GM23338 (cell line): ENCODE measurements at regions not wholly inside any gene's neighbourhood (a gene's known extent, or its start where the extent isn't known, plus 50 kb on each side); places are given as distances from the start of the nearest gene placed in this dataset.

Experiments
- ATAC-seq: fragments of 200-7000 bp; cut with Tn5 transposase; 3 replicates; pipeline ENCODE4 v1.9.1; 2020
- DNase-seq: peaks from one replicate; pipeline ENCODE4 v3.0.0-alpha.2; 2015; ENCODE audit warnings: low spot score
- H2AFZ ChIP-seq: fragments of 200-600 bp; sonication (generic); 2 replicates; pipeline ENCODE4 v1.8.0; 2016; ENCODE audit warnings: antibody characterized with exemption, mild to moderate bottlenecking, moderate library complexity
- H3F3A ChIP-seq: fragments of 200-600 bp; sonication (generic); replicated peaks from 2 replicates; pipeline ENCODE4 v1.8.0; 2017; ENCODE audit warnings: antibody characterized with exemption, mixed run types, low read depth
- H3K27ac ChIP-seq: fragments of 200-600 bp; sonication (generic); 2 replicates; pipeline ENCODE4 v1.6.1; 2016; ENCODE audit warnings: low read depth
- H3K27me3 ChIP-seq: fragments of 200-600 bp; sonication (generic); 2 replicates; pipeline ENCODE4 v1.8.0; 2016; ENCODE audit warnings: mild to moderate bottlenecking, mixed run types, moderate library complexity; ENCODE audit not compliant: insufficient read depth
- H3K36me3 ChIP-seq: fragments of 200-600 bp; sonication (generic); 2 replicates; pipeline ENCODE4 v1.8.0; 2016; ENCODE audit warnings: mild to moderate bottlenecking; ENCODE audit not compliant: insufficient read depth
- H3K4me1 ChIP-seq: fragments of 200-600 bp; sonication (generic); 2 replicates; pipeline ENCODE4 v1.8.0; 2016; ENCODE audit warnings: mild to moderate bottlenecking, moderate library complexity; ENCODE audit not compliant: insufficient read depth
- H3K4me2 ChIP-seq: fragments of 200-600 bp; sonication (generic); 2 replicates; pipeline ENCODE4 v1.7.1; 2017; ENCODE audit warnings: mixed run types
- H3K4me3 ChIP-seq: fragments of 200-600 bp; sonication (generic); 2 replicates; pipeline ENCODE4 v1.6.1; 2016; ENCODE audit warnings: mixed run types
- H3K79me2 ChIP-seq: fragments of 200-600 bp; sonication (generic); replicated peaks from 2 replicates; pipeline ENCODE4 v1.8.0; 2017; ENCODE audit warnings: mild to moderate bottlenecking; ENCODE audit not compliant: insufficient read depth
- H3K9me2 ChIP-seq: fragments of 200-600 bp; sonication (generic); 2 replicates; pipeline ENCODE4 v1.8.0; 2017; ENCODE audit not compliant: insufficient read depth
- H4K20me1 ChIP-seq: fragments of 200-600 bp; sonication (generic); replicated peaks from 2 replicates; pipeline ENCODE4 v1.8.0; 2017; ENCODE audit warnings: mild to moderate bottlenecking; ENCODE audit not compliant: insufficient read depth
- H3K27ac Mint-ChIP-seq: 2 replicates; pipeline ENCODE4 v1.8.0; 2020; ENCODE audit warnings: inconsistent platforms, mild to moderate bottlenecking, moderate library complexity, mixed read lengths
- H3K27me3 Mint-ChIP-seq: 3 replicates; pipeline ENCODE4 v1.8.0; 2022; ENCODE audit warnings: low read depth, mild to moderate bottlenecking, moderate library complexity, mixed read lengths, inconsistent platforms; ENCODE audit not compliant: insufficient read depth, poor library complexity
- H3K36me3 Mint-ChIP-seq: 3 replicates; pipeline ENCODE4 v1.8.0; 2021; ENCODE audit warnings: low read depth, mild to moderate bottlenecking, inconsistent platforms, moderate library complexity, mixed read lengths
- H3K4me1 Mint-ChIP-seq: 3 replicates; pipeline ENCODE4 v1.8.0; 2020; ENCODE audit warnings: mild to moderate bottlenecking, inconsistent platforms, mixed read lengths
- H3K4me3 Mint-ChIP-seq: 3 replicates; pipeline ENCODE4 v1.8.0; 2021; ENCODE audit warnings: moderate library complexity, mild to moderate bottlenecking, inconsistent platforms, mixed read lengths
- H3K9me3 Mint-ChIP-seq: 3 replicates; pipeline ENCODE4 v1.8.0; 2020; ENCODE audit warnings: moderate library complexity, mild to moderate bottlenecking, inconsistent platforms, mixed read lengths
- CREB1 ChIP-seq: fragments of 250-450 bp; sonication (Bioruptor Pico); IDR thresholded peaks from 2 replicates; pipeline ENCODE4 v1.5.0; 2020; ENCODE audit warnings: low read depth, mild to moderate bottlenecking, moderate library complexity
- ETS1 ChIP-seq: IDR thresholded peaks from 2 replicates; pipeline ENCODE4 v1.6.1; 2016; ENCODE audit warnings: antibody characterized with exemption
- EZH2 ChIP-seq: fragments of 200-600 bp; sonication (generic); IDR thresholded peaks from one replicate; pipeline ENCODE4 v1.8.0; 2017; ENCODE audit warnings: antibody characterized with exemption, mild to moderate bottlenecking, low read depth; ENCODE audit not compliant: unreplicated experiment
- EZH2phosphoT487 ChIP-seq: fragments of 200-600 bp; sonication (generic); IDR thresholded peaks from one replicate; pipeline ENCODE4 v1.8.1; 2018; ENCODE audit warnings: antibody characterized with exemption; ENCODE audit not compliant: unreplicated experiment
- JUNB ChIP-seq: IDR thresholded peaks from one replicate; pipeline ENCODE4 v1.6.1; 2016; ENCODE audit warnings: antibody characterized with exemption; ENCODE audit not compliant: unreplicated experiment
- NANOG ChIP-seq: IDR thresholded peaks from 2 replicates; pipeline ENCODE4 v1.6.1; 2016; ENCODE audit warnings: antibody characterized with exemption, borderline replicate concordance
- POLR2AphosphoS5 ChIP-seq: IDR thresholded peaks from 2 replicates; pipeline ENCODE4 v1.6.1; 2016; ENCODE audit warnings: antibody characterized with exemption, low read depth
- STAT1 ChIP-seq: IDR thresholded peaks from one replicate; pipeline ENCODE4 v1.6.1; 2016; ENCODE audit warnings: antibody characterized with exemption; ENCODE audit not compliant: unreplicated experiment
- ZNF114 ChIP-seq: fragments of 250-450 bp; sonication (Bioruptor Pico); IDR thresholded peaks from 2 replicates; pipeline ENCODE4 v1.5.0; 2020; ENCODE audit warnings: mild to moderate bottlenecking, moderate library complexity
- ZNF331 ChIP-seq: fragments of 250-450 bp; sonication (Bioruptor Pico); IDR thresholded peaks from 2 replicates; pipeline ENCODE4 v1.5.0; 2020; ENCODE audit warnings: low read depth, mild to moderate bottlenecking, moderate library complexity
- TF ChIP-seq, protein P1 (sequence below): IDR thresholded peaks from one replicate; pipeline ENCODE4 v1.6.1; 2018; ENCODE audit warnings: antibody characterized with exemption; ENCODE audit not compliant: unreplicated experiment
- TF ChIP-seq, protein P2 (sequence below), 2 experiments: fragments of 200-600 bp in 1 of 2; sonication (generic) in 1 of 2; conservative IDR thresholded peaks; 2 replicates each; pipeline versions ENCODE4 v1.5.1 to v1.6.1; 2016 to 2017; ENCODE audit warnings: antibody characterized with exemption in 2 of 2, low read depth in 2 of 2, mild to moderate bottlenecking in 2 of 2, moderate library complexity in 1 of 2

DNA sequence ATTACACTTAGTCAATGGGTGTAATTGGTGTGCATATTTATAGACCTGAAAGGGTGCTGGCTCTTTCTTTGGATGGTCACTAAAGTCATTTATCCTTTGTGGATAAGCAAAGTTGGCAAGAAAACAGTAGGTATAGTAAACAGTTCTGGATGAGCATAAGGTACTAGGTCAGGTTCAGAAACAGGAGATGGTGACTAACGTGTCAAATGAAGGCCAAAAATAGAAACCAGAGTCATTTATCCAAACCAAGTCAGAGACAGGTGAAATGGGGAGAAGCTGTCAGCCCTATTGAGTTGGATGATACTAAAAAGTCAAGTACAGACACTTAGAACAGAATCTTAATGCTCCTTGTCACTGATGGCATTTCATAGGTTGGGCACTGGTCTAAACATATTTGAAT is 313.1 kb downstream of the KLHL13 start:
- TF ChIP-seq ZNF331 (CRISPR knock-in tag), result no peak
- DNase-seq, result no peak
- H3K9me3 Mint-ChIP-seq, result no peaks in the 10 kb centered on the region; the same call in 2 of the 3 replicates
- H3K36me3 Mint-ChIP-seq, result no peaks in the 10 kb centered on the region
- no peaks in the 10 kb centered on the region for H3K27me3 ChIP-seq
- no peaks in the 10 kb centered on the region for H4K20me1 ChIP-seq
- H3K4me3 ChIP-seq, result no peak overlapping the region
- H3K27ac ChIP-seq, result no peak overlapping the region
- no peaks in the 10 kb centered on the region for H3K27me3 Mint-ChIP-seq
- peaks cover 4% of the 10 kb centered on the region; the same call in 2 of the 3 replicates for H3K4me1 Mint-ChIP-seq
- no peak overlapping the region for H3K27ac Mint-ChIP-seq
- H3F3A ChIP-seq, result no peaks in the 10 kb centered on the region
- no peaks in the 10 kb centered on the region for H3K36me3 ChIP-seq
- H3K4me2 ChIP-seq, result no peak overlapping the region
- no peak overlapping the region for H3K4me3 Mint-ChIP-seq
- no peaks in the 10 kb centered on the region for H3K79me2 ChIP-seq
- H3K9me2 ChIP-seq, result no peaks in the 10 kb centered on the region
- ATAC-seq, result no peak
- no peaks in the 10 kb centered on the region for H3K4me1 ChIP-seq
- H2AFZ ChIP-seq, result no peak overlapping the region

- no peak for ATAC-seq
- H3K9me2 ChIP-seq, result no peaks in the 10 kb centered on the region
- no peak overlapping the region for H3K4me2 ChIP-seq
- no peaks in the 10 kb centered on the region for H4K20me1 ChIP-seq
- no peak for DNase-seq
- Mint-ChIP-seq H3K9me3 (no peaks in the 10 kb centered on the region; the same call in 2 of the 3 replicates), H3K27me3 (no peaks in the 10 kb centered on the region), H3K36me3 (no peaks in the 10 kb centered on the region), H3K27ac (no peak overlapping the region), H3K4me3 (no peak overlapping the region), H3K4me1 (no peaks in the 10 kb centered on the region)
- H2AFZ ChIP-seq, result no peak overlapping the region
- no peak overlapping the region for H3K27ac ChIP-seq
- no peaks in the 10 kb centered on the region for H3K4me1 ChIP-seq
- H3K79me2 ChIP-seq, result no peaks in the 10 kb centered on the region
- H3F3A ChIP-seq, result no peaks in the 10 kb centered on the region
- H3K4me3 ChIP-seq, result no peak overlapping the region
- H3K36me3 ChIP-seq, result no peaks in the 10 kb centered on the region
- H3K27me3 ChIP-seq, result no peaks in the 10 kb centered on the region
- TF ChIP-seq POLR2AphosphoS5 (no peak), ETS1 (no peak), JUNB (no peak), EZH2 (no peak), CREB1 (CRISPR knock-in tag) (no peak), STAT1 (no peak), ZNF331 (CRISPR knock-in tag) (no peak), NANOG (no peak), EZH2phosphoT487 (no peak), ZNF114 (CRISPR knock-in tag) (no peak)
- TF ChIP-seq, protein P1, sequence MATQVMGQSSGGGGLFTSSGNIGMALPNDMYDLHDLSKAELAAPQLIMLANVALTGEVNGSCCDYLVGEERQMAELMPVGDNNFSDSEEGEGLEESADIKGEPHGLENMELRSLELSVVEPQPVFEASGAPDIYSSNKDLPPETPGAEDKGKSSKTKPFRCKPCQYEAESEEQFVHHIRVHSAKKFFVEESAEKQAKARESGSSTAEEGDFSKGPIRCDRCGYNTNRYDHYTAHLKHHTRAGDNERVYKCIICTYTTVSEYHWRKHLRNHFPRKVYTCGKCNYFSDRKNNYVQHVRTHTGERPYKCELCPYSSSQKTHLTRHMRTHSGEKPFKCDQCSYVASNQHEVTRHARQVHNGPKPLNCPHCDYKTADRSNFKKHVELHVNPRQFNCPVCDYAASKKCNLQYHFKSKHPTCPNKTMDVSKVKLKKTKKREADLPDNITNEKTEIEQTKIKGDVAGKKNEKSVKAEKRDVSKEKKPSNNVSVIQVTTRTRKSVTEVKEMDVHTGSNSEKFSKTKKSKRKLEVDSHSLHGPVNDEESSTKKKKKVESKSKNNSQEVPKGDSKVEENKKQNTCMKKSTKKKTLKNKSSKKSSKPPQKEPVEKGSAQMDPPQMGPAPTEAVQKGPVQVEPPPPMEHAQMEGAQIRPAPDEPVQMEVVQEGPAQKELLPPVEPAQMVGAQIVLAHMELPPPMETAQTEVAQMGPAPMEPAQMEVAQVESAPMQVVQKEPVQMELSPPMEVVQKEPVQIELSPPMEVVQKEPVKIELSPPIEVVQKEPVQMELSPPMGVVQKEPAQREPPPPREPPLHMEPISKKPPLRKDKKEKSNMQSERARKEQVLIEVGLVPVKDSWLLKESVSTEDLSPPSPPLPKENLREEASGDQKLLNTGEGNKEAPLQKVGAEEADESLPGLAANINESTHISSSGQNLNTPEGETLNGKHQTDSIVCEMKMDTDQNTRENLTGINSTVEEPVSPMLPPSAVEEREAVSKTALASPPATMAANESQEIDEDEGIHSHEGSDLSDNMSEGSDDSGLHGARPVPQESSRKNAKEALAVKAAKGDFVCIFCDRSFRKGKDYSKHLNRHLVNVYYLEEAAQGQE, result no peak
- TF ChIP-seq, protein P2, sequence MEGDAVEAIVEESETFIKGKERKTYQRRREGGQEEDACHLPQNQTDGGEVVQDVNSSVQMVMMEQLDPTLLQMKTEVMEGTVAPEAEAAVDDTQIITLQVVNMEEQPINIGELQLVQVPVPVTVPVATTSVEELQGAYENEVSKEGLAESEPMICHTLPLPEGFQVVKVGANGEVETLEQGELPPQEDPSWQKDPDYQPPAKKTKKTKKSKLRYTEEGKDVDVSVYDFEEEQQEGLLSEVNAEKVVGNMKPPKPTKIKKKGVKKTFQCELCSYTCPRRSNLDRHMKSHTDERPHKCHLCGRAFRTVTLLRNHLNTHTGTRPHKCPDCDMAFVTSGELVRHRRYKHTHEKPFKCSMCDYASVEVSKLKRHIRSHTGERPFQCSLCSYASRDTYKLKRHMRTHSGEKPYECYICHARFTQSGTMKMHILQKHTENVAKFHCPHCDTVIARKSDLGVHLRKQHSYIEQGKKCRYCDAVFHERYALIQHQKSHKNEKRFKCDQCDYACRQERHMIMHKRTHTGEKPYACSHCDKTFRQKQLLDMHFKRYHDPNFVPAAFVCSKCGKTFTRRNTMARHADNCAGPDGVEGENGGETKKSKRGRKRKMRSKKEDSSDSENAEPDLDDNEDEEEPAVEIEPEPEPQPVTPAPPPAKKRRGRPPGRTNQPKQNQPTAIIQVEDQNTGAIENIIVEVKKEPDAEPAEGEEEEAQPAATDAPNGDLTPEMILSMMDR (conservative IDR thresholded peaks at IDR 0.05; ENCODE audit: low read depth in 2 of 2), result no peak
Measured at GRCh38 chrX:117788339-117788738, 328.3 kb downstream of the KLHL13 start.
